HG02588 (cell line): ENCODE measurements at regions not wholly inside any gene's neighbourhood (a gene's known extent, or its start where the extent isn't known, plus 50 kb on each side); places are given as distances from the start of the nearest gene placed in this dataset.

ENCODE experiments used
- ATAC-seq: cut with Tn5 transposase; IDR thresholded peaks from one replicate; pipeline ENCODE4 v1.9.1; 2021; ENCODE audit warnings: mild to moderate bottlenecking, moderate library complexity; ENCODE audit not compliant: unreplicated experiment

GRCh38 chr2:78011251-78011650 lies 489.1 kb upstream of the LRRTM4 start:
- ATAC-seq = no peak

- no peak for ATAC-seq
These were observed 498.3 kb upstream of the LRRTM4 start for GRCh38 chr2:78020491-78020890.

GRCh38 chr2:78023356-78023755 lies 501.2 kb upstream of the LRRTM4 start:
- no peak for ATAC-seq

GRCh38 chr2:78024996-78025395 lies 502.8 kb upstream of the LRRTM4 start:
- no peak for ATAC-seq

- ATAC-seq = no peak
These were observed 507.3 kb upstream of the LRRTM4 start for GRCh38 chr2:78029392-78029995.

GRCh38 chr2:78034706-78035105 lies 512.5 kb upstream of the LRRTM4 start:
- no peak for ATAC-seq

GRCh38 chr2:78035804-78036203 lies 513.6 kb upstream of the LRRTM4 start:
- ATAC-seq = no peak

GRCh38 chr2:78051480-78051879 lies 529.3 kb upstream of the LRRTM4 start:
- no peak for ATAC-seq

GRCh38 chr2:78056976-78057375 lies 534.8 kb upstream of the LRRTM4 start:
- ATAC-seq = no peak

- ATAC-seq = no peak
These were observed 539.1 kb upstream of the LRRTM4 start for GRCh38 chr2:78061301-78061700.

GRCh38 chr2:78061732-78062131 lies 539.6 kb upstream of the LRRTM4 start:
- no peak for ATAC-seq

- no peak for ATAC-seq
These were observed 541.3 kb upstream of the LRRTM4 start for GRCh38 chr2:78063246-78064020.

- no peak for ATAC-seq
These were observed 543.2 kb upstream of the LRRTM4 start for GRCh38 chr2:78065366-78065765.

- ATAC-seq = no peak
These were observed 546.6 kb upstream of the LRRTM4 start for GRCh38 chr2:78068808-78069207.

GRCh38 chr2:78070693-78071092 lies 548.5 kb upstream of the LRRTM4 start:
- ATAC-seq = no peak

GRCh38 chr2:78077633-78078032 lies 555.5 kb upstream of the LRRTM4 start:
- ATAC-seq = no peak

- no peak for ATAC-seq
These were observed 560.4 kb upstream of the LRRTM4 start for GRCh38 chr2:78082555-78082954.

GRCh38 chr2:78093436-78093835 lies 571.3 kb upstream of the LRRTM4 start:
- ATAC-seq = no peak

GRCh38 chr2:78109272-78109671 lies 587.1 kb upstream of the LRRTM4 start:
- ATAC-seq = no peak

GRCh38 chr2:78115291-78115690 lies 593.1 kb upstream of the LRRTM4 start:
- no peak for ATAC-seq

- ATAC-seq = no peak
These were observed 595.9 kb upstream of the LRRTM4 start for GRCh38 chr2:78118037-78118436.

GRCh38 chr2:78120275-78120674 lies 598.1 kb upstream of the LRRTM4 start:
- no peak for ATAC-seq

GRCh38 chr2:78125042-78125441 lies 602.9 kb upstream of the LRRTM4 start:
- no peak for ATAC-seq
